ENCODE measurements at regions not wholly inside any gene's neighbourhood (a gene's known extent, or its start where the extent isn't known, plus 50 kb on each side); places are given as distances from the start of the nearest gene placed in this dataset.
"Not testable (repeated sequence)": the region's sequence is repeated elsewhere in the genome, so short reads cannot be mapped to it uniquely, and the experiment has no call there.

DNA sequence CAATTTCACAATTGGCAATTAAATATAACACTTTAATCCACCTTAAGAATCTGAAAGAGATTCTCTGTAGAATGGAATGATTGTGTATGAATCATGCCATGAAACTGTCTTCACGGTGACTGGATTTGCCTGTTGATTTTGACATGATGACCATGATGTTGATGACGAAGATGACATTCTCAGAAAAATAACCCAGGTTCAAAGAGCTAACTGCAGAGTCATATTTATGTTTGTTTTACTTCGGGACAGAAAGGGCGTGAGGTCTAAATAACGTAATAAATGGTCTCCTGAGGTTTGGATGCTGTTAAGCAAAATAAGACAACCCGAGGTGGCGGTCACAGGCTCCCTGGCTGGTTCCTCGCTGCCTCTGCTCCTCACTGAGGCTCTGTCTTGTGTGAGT is 532.0 kb downstream of the TMEM121 start:
- no peak overlapping the region for H3K4me3 ChIP-seq (ENCODE audit: low read length)
- TF ChIP-seq, protein P1, sequence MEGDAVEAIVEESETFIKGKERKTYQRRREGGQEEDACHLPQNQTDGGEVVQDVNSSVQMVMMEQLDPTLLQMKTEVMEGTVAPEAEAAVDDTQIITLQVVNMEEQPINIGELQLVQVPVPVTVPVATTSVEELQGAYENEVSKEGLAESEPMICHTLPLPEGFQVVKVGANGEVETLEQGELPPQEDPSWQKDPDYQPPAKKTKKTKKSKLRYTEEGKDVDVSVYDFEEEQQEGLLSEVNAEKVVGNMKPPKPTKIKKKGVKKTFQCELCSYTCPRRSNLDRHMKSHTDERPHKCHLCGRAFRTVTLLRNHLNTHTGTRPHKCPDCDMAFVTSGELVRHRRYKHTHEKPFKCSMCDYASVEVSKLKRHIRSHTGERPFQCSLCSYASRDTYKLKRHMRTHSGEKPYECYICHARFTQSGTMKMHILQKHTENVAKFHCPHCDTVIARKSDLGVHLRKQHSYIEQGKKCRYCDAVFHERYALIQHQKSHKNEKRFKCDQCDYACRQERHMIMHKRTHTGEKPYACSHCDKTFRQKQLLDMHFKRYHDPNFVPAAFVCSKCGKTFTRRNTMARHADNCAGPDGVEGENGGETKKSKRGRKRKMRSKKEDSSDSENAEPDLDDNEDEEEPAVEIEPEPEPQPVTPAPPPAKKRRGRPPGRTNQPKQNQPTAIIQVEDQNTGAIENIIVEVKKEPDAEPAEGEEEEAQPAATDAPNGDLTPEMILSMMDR (conservative IDR thresholded peaks at IDR 0.05; ENCODE audit: low read length): no peak

DNA sequence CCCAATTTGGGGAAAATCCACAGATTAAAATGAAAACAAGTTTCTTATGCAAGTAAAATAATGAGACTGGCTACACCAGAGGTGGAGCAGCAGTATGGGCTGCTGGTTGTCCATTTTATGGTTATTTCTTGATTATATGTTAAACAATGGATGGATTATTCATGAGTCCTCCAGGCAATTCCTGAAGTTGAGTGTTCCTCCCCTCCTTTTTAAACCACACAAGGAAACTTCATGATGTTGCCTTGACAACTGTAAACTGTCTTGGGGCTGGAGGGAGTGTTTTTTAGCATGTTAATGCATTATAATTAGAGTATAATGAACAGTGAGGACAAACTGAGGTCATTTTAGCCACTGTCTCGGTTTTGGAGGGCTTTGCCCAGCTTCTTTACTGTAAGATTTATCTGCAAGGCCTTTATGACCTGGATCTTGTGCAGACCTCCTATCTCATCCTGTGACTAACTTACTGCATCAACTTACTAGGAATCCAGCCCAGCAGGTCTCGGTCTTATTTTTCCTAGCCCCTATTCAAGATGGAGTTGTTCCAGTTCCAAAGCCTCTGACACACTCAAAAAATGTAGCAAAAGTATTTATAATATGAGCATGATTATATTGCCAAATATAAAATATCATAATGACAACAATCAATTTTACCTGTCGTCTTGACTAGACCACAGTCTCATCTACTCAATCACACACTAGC is 534.0 kb downstream of the TMEM121 start:
- TF ChIP-seq, protein P1 (conservative IDR thresholded peaks at IDR 0.05; ENCODE audit: low read length): no peak
- H3K4me3 ChIP-seq (ENCODE audit: low read length): no peak overlapping the region
- no peak for DNase-seq (ENCODE audit: low read depth)

More for the DNA sequence above, 532.0 kb downstream of the TMEM121 start:
- no peak for DNase-seq (ENCODE audit: low read depth)

DNA sequence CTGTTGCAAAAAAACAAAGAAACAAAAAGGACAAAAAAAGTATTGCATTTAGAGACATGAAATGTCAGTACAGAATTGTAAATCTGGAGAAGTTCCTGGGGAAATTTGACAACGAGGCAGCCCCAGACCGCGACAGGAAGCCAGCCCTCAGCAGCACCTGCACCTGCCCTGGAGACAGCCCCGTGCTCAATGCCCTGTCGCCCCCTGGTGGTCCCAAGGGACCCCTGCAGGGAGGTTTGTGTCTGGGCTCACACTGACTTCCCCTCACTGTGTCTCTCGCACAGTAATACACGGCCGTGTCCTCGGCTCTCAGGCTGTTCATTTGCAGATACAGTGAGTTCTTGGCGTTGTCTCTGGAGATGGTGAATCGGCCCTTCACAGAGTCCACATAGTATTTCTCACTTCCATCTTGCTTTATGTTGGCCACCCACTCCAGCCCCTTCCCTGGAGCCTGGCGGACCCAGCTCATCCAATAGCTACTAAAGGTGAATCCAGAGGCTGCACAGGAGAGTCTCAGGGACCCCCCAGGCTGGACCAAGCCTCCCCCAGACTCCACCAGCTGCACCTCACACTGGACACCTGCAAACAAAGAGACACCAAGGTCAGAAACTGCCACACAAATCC is 535.6 kb downstream of the TMEM121 start:
- DNase-seq (ENCODE audit: low read depth); H3K4me3 ChIP-seq (ENCODE audit: low read length): not testable (repeated sequence)

DNA sequence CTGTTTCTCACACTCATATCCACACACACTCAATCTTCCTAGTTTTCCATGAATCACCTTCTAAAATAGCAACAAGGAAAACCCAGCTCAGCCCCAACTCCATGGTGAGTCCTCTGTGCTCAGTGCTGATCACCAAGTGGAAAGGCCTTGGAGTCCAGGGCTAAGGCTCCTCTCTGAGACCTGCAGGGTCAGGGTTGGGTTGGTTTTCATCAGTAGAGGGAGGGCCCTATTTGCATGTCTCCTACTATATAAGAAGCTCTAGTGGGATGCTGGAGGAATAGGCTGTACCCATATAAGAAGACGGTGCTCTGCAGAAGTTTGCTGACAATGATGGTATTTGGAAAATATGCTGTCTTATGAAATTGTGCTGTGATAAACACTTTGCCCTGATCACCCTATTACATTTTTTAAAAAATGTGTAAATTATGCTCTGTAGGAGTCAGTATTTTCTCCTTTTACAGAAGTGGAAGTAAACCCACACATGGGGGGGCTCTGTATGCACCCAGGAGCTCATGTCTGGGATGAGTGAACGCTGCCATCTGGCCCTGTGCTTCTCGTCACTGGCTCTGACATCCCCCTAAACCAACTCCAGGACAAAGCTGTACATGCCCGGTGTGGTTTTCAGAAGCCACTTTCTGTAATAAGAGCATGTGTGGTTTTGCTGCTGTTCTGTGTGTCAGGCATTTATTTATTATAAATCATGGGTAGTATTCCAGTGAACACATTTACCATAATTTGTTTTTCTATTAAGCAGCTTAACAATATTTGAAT is 536.3 kb downstream of the TMEM121 start:
- TF ChIP-seq, protein P1 (conservative IDR thresholded peaks at IDR 0.05; ENCODE audit: low read length): no peak
- H3K4me3 ChIP-seq (ENCODE audit: low read length): no peak overlapping the region

DNA sequence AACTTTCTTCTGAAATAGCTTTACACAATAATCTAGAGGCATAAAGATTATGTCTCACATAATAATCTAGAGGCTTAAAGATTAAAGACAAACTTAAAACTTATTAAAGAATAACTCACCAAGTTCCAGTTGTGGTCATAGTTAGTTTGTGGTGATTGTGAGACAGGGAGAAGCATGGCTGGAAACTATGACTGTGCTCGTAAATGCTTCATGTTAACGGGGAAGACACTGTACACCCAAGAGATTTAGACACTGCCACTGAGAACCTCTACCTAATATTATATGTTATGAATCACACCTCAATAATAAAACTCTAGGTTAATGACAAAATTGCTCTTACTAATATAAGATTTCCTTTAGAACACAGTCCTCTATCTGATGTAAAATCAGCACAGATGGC is 541.6 kb downstream of the TMEM121 start:
- TF ChIP-seq, protein P1 (conservative IDR thresholded peaks at IDR 0.05; ENCODE audit: low read length): no peak
- DNase-seq (ENCODE audit: low read depth): no peak
- H3K4me3 ChIP-seq (ENCODE audit: low read length): no peak overlapping the region

More for the DNA sequence above, 536.3 kb downstream of the TMEM121 start:
- DNase-seq (ENCODE audit: low read depth): no peak

DNA sequence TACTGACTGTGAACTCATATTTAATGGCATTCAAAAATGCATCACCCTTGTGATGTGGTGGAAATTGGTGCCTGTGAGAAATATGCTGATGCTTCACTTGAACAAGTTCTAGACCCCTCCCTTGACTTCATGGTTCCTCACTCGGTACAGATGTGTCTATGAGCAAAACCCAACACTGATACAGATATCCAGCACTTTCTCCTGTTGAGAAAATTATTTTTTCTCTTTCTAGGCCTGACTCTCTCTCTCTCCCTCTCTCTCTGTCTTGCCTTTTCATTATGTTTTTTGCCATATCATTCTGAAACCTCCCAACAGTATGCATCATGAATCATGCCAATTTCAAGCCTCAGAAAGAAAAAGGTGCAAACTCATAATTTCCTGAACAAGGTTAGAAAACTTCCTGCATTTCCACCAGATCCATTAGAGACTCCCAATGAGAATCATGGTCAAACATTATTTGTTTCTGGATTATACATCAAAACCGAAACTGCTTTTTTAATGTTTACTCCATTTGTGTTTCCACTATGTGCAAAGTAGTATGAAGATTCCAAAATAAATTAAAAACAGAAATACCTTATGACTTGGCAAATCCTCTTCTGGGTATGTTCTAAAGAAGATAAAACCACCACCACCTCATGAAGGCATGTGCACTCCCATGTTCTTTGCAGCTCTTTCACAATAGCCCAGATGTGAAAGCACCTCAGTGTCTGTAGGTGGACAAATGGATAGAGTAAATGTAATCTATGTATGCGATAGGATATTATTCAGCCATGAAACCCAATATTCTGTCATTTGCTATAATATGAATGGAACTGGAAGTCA is 543.6 kb downstream of the TMEM121 start:
- TF ChIP-seq, protein P1 (conservative IDR thresholded peaks at IDR 0.05; ENCODE audit: low read length): no peak
- no peak for DNase-seq (ENCODE audit: low read depth)
- H3K4me3 ChIP-seq (ENCODE audit: low read length): no peak overlapping the region

DNA sequence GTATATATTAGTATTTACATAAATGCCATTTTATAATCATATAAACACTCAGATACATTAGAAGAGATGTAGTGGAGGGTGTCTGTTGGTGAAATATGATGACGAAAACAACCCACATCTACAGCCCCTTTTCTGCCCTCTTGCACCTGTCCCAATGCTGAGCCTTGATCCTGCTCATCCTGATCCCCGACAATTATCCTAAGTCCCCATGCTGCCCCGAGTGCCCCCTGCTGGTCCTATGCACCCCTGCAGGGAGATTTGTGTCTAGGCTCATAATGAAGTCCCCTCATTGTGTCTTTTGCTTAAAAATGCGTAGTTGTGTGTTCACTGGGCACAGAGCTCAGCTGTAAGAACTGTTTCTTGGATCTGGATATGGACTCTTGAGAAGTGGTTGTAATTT is 554.5 kb downstream of the TMEM121 start:
- DNase-seq (ENCODE audit: low read depth): no peak
- H3K4me3 ChIP-seq (ENCODE audit: low read length): no peak overlapping the region
- TF ChIP-seq, protein P1 (conservative IDR thresholded peaks at IDR 0.05; ENCODE audit: low read length): no peak

DNA sequence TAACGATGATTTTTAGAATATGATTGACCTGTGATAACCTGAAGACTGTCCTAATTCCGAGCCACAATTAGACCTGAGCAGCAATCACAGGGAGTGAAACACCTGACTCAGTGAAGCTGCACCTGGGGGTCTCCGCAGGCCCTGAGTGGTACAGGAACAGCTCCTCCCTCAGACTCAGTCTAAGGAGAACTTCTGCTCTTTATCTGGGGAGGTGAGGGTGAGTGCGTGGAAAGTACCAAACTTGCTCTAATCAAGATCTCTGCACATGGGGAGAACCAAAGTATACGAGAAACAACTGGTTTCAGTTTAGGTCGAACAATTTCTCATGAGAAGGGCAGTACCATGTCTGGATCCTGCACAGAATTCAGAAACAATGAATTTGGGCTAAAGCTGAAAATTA is 555.3 kb downstream of the TMEM121 start:
- not testable (repeated sequence) for H3K4me3 ChIP-seq (ENCODE audit: low read length); DNase-seq (ENCODE audit: low read depth)
